Osteoblast (primary cell): ENCODE measurements at regions not wholly inside any gene's neighbourhood (a gene's known extent, or its start where the extent isn't known, plus 50 kb on each side); places are given as distances from the start of the nearest gene placed in this dataset.

Experiments
- DNase-seq: peaks from one replicate; pipeline ENCODE4 v3.0.0; 2011; ENCODE audit warnings: low spot score, mixed read lengths; ENCODE audit not compliant: insufficient read length; ENCODE audit errors: missing footprints
- H2AFZ ChIP-seq: 2 replicates; pipeline ENCODE4 v1.6.0; 2011; ENCODE audit warnings: mild to moderate bottlenecking, low read length
- H3K27ac ChIP-seq: 2 replicates; pipeline ENCODE4 v1.5.1; 2011; ENCODE audit warnings: mild to moderate bottlenecking, low read depth, low read length, moderate library complexity
- H3K27me3 ChIP-seq: 2 replicates; pipeline ENCODE4 v1.6.0; 2012; ENCODE audit warnings: mild to moderate bottlenecking, control low read depth, inconsistent platforms, low read length, moderate library complexity; ENCODE audit not compliant: insufficient read depth
- H3K36me3 ChIP-seq: 2 replicates; pipeline ENCODE4 v1.5.1; 2011; ENCODE audit warnings: mild to moderate bottlenecking, low read length, control low read depth, moderate library complexity; ENCODE audit not compliant: insufficient read depth
- H3K4me1 ChIP-seq: 2 replicates; pipeline ENCODE4 v1.5.1; 2011; ENCODE audit warnings: mild to moderate bottlenecking, low read length, control low read depth, moderate library complexity; ENCODE audit not compliant: insufficient read depth
- H3K4me2 ChIP-seq: 2 replicates; pipeline ENCODE4 v1.6.0; 2011; ENCODE audit warnings: mild to moderate bottlenecking, low read length; ENCODE audit not compliant: insufficient read depth
- H3K4me3 ChIP-seq: fragments of 200-600 bp; sonication (generic); 3 replicates; pipeline ENCODE4 v1.5.1; 2012; ENCODE audit warnings: mild to moderate bottlenecking, low read length, inconsistent platforms; ENCODE audit not compliant: insufficient read depth
- H3K79me2 ChIP-seq: 2 replicates; pipeline ENCODE4 v1.6.0; 2012; ENCODE audit warnings: mild to moderate bottlenecking, low read length, control low read depth, inconsistent platforms; ENCODE audit not compliant: insufficient read depth
- H3K9me3 ChIP-seq: 2 replicates; pipeline ENCODE4 v1.5.1; 2011; ENCODE audit warnings: low read depth, low read length, control low read depth
- H4K20me1 ChIP-seq: 2 replicates; pipeline ENCODE4 v1.6.0; 2012; ENCODE audit warnings: mild to moderate bottlenecking, low read length, control low read depth; ENCODE audit not compliant: insufficient read depth
- CTCF ChIP-seq: IDR thresholded peaks from 2 replicates; pipeline ENCODE4 v1.5.1; 2011; ENCODE audit warnings: mild to moderate bottlenecking, low read depth, low read length, moderate library complexity; ENCODE audit errors: extremely low read depth

- no peak overlapping the region for H3K4me3 ChIP-seq
- H3K27ac ChIP-seq, result no peak overlapping the region
- H3K4me1 ChIP-seq, result peaks cover 16% of the 10 kb centered on the region
- no peaks in the 10 kb centered on the region for H4K20me1 ChIP-seq
- no peaks in the 10 kb centered on the region for H3K9me3 ChIP-seq
- H3K4me2 ChIP-seq, result no peak overlapping the region
- TF ChIP-seq CTCF, result no peak
- H3K27me3 ChIP-seq, result no peaks in the 10 kb centered on the region
- no peaks in the 10 kb centered on the region for H3K36me3 ChIP-seq
- H3K79me2 ChIP-seq, result no peaks in the 10 kb centered on the region
- DNase-seq, result no peak
- no peak overlapping the region for H2AFZ ChIP-seq
Observed at GRCh38 chr9:70478963-70479641, 64.6 kb upstream of the KLF9 start.

- Histone ChIP-seq H4K20me1 (no peaks in the 10 kb centered on the region), H3K9me3 (no peaks in the 10 kb centered on the region), H3K27ac (no peak overlapping the region), H3K4me1 (peaks cover 15% of the 10 kb centered on the region), H3K36me3 (no peaks in the 10 kb centered on the region), H3K27me3 (no peaks in the 10 kb centered on the region), H3K79me2 (no peaks in the 10 kb centered on the region), H3K4me3 (no peak overlapping the region), H3K4me2 (no peak overlapping the region), H2AFZ (no peak overlapping the region)
- no peak for DNase-seq
- TF ChIP-seq CTCF, result no peak
Observed at GRCh38 chr9:70477907-70478480, 63.5 kb upstream of the KLF9 start.

DNA sequence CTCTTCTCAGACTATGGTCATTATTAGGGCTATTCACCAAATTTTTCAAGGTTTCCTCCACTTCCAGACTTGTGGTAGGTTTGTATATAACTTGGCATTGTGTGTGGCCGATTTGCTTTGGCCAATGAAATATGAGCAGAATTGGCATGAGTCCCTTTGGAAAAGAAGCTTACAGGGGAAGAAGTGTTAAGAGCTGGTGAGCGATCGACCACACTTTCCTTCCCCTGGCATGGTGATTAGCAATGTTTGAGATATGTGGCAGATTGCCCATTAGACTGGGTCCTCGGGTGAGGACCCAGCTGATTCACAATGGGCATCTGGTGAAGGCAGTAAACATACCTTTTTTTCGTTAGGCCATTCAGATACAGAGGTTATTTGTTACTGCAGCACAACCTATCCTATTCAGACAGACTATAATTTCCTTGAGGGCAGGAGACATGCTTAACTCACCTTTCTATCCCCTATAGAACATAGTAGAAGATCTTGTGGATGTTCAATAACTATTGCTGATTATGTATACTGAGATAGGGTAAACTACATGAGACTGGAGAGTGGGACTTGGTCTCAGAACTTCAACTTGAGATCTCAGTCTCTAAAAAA lies 62.8 kb upstream of the KLF9 start:
- Histone ChIP-seq H3K4me2 (no peak overlapping the region), H3K9me3 (no peaks in the 10 kb centered on the region), H3K27me3 (no peaks in the 10 kb centered on the region), H3K79me2 (no peaks in the 10 kb centered on the region), H3K36me3 (no peaks in the 10 kb centered on the region), H3K27ac (no peak overlapping the region), H2AFZ (no peak overlapping the region), H4K20me1 (no peaks in the 10 kb centered on the region), H3K4me3 (no peak overlapping the region), H3K4me1 (peaks cover 16% of the 10 kb centered on the region)
- DNase-seq, result no peak
- TF ChIP-seq CTCF, result no peak

DNA sequence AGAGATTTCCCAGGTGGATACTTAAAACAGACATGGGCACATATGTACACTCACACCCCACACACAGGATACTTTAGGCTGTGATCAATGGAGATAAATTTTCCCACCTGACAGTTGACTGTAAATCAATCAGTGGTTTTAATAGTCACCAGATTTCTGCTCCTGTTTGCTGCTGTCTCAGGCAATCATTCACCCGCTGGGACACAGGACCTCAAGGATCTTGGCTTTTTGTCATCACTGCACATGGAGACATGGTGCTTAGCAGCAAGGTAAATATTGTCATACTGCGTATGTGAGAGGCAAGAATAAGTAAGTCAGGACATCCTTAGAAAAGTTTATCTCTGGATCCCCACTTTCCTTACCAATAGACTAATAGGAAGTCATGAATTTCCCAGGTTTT lies 60.8 kb upstream of the KLF9 start:
- no peak for TF ChIP-seq CTCF
- Histone ChIP-seq H3K27ac (no peak overlapping the region), H3K4me1 (peaks cover 9% of the 10 kb centered on the region), H3K27me3 (no peaks in the 10 kb centered on the region), H3K9me3 (no peaks in the 10 kb centered on the region), H4K20me1 (no peaks in the 10 kb centered on the region), H3K4me2 (no peak overlapping the region), H3K4me3 (no peak overlapping the region), H2AFZ (no peak overlapping the region), H3K79me2 (no peaks in the 10 kb centered on the region), H3K36me3 (no peaks in the 10 kb centered on the region)
- DNase-seq, result no peak
